GM21717 (cell line): ENCODE measurements at regions not wholly inside any gene's neighbourhood (a gene's known extent, or its start where the extent isn't known, plus 50 kb on each side); places are given as distances from the start of the nearest gene placed in this dataset.

Source experiments
- ATAC-seq: cut with Tn5 transposase; IDR thresholded peaks from one replicate; pipeline ENCODE4 v1.9.1; 2021; ENCODE audit warnings: mild to moderate bottlenecking, moderate library complexity; ENCODE audit not compliant: unreplicated experiment

DNA sequence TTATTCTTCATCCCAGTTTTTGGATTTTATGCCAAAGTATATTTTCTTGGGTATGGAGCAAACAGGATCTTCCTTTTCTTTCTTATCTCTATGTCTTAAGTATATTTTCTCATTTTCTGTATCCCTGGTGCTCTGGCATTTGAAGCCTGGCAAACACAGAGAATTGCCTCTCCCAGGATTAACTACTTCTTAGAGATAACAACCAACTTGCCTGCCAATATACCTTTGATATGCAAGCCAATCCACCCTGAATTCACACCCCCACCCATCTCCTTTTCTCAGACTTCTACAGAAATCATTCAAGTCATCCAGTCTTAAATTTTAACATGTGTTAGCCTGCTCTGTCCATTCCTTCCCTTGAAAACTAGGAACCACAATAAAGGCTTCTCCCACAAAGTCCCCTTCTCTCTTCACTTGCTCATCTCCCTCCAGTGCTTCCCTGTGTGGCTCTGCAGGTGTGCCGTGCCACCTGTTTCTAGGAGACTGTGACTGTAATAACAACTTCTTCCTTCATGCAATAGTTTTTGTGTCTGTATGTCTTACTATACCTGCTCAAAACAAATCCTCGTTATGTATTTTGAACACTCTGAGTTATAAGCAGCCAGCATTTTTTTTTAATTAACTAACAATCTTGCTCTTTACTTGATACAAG is 649.7 kb upstream of the RIOK2 start:
- ATAC-seq, result no peak

DNA sequence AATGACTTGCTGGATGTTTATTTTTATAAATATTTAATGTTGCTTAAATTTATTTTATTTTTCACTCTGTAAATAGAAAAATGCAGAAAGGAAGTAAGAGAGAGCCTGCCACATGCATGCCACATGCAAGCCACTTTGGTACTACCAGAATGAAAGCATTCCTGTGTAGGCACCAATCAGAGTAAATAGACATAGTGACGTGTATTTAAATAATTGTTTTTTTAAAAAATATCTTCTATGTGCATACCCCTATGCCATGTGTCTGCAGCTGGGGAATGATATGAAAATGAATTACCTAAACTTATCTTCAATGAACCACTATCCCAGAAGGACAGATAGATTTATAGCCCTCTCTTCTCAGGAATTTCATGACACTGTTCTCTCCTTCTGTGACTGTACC is 651.5 kb upstream of the RIOK2 start:
- no peak for ATAC-seq

DNA sequence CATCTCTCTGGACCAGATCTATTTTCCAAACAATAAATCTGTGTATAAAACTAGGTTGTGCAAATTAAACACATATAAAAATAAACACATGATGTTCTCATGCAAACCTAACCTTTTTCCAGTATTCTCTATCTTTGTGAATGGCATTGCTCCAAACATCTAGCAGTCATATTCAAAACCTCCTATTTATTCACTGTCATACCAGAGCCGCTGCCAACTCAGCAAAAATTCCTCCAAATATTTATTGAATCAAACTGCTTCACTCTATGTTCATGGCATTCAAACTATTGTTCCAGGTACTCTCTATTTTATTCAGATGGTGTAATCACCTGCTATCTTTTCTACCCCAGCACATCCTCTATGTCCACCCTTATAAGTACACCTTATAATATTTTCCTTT is 652.1 kb upstream of the RIOK2 start:
- ATAC-seq, result no peak

DNA sequence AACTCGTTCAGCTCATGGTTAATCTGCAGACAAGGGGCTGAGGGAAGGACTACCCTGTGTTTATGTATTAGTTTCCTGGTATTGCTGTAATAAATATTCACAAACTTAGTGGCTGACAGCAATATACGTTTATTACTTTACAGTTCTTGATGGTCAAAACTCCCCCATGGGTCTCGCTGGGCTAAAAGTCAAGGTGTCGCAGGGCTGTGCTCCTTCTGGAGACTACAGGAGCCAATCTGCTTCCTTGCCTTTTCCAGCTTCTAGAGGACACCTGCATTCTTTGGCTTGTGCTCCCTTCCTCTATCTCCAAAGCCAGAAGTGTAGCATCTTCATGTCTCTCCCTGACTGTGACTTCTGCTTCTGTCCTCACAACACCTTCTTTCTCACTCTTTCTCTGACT is 653.8 kb upstream of the RIOK2 start:
- no peak for ATAC-seq

DNA sequence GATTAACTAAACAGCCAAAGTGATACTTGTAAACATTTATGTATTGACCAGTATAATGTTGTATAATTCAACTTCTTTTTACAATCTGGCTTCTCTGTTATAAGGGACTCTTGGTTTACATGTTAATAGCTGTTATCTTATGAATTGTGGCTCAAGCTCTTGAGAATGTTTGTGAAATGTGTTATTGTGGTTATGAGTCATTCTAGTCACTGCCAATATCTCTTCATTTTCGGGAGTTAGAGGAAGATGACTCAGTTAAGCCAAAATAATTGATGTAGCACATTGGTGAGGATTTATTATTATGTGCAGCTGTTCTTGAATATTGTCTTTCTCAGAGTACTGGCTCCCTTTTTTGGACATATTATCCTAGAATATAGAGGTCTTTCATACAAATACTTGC is 655.2 kb upstream of the RIOK2 start:
- ATAC-seq, result peak; percentile 88

DNA sequence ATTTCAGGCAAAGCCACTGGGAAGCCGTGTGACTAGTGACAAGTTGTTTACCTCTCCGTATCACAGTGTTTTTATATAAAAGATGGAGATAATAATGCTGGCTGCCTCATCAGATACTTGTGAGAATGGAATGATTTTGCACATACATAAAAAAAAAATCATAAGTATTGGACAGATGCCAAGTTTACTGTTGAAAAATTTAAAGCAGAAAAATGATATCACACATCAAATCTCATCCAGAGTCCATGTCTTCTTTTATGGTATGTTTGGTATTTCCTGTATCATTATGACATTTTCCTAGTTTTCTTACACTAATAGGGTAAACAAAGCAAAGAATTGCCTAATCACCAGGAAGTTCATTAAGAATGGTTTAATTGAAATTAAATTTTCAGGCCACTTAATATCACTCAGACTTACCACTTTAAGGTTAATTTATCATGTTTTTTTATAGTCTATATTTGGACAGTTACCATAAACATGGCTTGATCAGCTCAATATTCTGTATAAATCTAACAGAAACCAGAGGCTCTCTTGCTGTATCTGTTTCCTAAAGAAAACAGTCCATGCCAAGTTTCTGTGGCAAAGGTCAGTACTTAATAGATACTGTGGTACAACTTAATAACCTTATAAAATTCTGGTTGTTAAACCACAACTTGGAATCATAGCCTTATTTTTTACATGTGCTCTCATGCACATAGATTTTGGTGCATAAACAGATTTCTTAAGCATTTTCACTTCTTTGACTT is 656.5 kb upstream of the RIOK2 start:
- ATAC-seq, result no peak

DNA sequence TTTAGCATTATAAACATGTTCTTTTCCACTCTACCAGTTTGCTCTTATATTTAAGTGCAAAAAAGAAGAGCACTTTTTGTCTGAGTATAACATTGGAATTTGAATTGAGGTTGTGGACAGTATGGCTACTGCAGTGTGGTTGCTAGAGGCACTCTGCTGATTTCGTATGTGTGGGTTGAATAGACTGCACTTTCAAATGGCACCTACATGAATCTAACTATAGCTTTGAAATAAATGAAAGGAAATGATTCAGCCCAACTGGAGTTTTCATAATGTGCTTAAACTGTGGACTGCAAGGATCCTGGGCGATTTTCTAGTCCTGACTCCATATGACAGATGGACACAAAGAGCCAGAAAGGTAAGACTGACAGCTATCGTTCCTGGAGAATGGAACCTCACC is 657.6 kb upstream of the RIOK2 start:
- no peak for ATAC-seq

DNA sequence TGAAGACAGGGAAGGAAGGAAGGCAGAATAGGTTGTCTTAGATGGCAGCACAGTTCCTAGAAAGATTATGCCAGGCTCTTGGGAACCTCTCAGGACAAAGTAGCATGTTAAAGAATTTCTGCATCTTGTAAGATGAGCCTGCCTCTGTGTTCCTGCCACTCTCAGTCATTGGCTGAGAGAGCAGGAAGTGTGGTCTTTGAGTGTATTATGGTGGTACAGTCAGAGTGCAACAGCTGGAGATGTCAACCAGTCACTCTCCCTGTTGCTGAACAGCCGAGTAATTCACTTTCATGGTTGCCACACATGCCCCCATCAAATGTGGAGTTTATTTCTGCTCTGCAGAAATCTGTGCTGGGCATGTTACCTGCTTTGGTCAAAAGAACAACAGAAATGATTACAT is 659.6 kb upstream of the RIOK2 start:
- no peak for ATAC-seq

DNA sequence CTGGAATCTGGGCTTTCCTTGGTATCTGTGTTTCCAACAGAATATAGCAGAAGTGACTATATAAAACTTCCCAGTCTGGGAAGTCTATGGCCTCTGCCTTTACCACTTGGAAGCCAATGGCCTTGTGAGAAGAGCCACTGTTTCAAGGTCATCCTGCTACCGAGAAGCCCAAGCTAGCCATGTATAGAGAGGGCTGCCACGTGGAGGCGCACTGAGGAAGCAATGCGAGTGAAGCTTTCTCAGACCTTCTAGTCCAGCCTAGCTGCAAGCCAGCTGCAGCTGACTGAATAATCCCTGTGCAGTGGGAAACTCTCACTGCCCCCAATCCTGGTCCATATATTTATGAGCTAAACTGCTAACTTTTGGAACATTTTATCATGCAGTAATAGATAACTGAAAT is 661.8 kb upstream of the RIOK2 start:
- no peak for ATAC-seq

DNA sequence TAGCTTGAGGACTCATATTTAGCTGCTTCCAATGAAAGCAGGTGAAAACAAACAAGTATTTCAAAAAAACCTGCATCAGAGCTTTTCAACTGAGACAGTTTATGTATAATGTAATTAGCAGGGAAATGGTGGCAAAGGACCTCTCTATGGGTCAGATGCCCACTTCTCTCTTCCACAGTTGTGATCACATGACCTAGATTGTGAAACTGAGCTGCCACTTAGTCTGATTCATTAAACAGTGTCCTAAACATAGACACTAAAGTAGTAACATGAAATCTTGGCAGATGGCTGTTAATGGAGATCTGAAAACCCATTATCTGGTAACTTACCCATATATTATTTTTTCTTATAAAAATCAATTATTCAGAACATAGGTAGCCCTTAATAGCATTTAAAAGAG is 663.6 kb upstream of the RIOK2 start:
- ATAC-seq, result no peak

DNA sequence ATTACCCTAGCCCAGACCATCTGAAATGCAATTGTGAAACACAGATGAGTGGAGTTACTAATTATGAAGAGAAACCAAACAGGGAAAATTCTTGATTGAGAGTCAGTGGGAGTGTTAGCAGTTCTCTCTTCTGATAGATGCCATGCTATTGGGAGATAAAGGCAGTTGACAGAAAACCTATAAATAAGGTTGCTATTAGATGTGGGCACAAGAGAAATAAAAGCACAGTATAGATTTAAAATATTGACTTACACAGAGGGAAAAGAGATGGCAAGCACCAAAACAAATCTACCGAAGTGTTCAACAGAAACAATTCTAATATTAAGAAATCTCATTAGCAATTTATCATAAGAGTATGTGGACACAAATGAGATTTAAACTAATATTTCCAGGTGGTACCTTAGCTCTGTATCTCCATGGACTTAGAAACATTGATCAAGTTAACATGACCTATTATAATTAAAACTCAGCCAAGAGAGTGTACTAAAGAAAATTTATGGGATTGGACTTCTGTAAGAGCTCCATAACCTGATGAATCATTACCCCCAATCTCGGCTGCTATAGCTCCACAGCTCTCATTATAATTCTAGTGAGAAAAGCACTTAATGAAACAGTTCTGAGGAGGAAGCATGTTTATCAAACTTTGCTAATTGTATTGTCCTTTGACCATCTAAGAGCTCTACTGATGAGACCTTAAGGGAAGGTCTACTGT is 665.0 kb upstream of the RIOK2 start:
- ATAC-seq, result no peak

DNA sequence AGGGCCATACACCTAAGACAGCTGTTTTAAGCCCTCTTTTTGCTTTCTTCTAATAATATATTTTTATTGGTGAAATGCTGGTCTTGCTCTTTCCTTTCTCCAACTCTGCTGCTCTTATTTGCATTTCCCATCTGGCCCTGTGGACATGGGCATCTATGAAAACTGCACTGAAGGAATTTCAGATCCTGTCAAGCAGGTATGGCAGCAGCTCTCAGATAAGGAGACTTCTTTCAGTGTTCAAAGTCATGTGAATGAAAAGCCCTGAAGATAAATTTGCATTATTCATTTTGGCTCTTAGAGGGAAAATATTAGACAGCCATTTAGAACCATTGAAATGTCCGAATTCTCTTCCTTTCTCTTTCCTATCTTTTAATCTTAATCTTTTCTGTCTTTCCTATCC is 668.0 kb upstream of the RIOK2 start:
- ATAC-seq, result no peak

DNA sequence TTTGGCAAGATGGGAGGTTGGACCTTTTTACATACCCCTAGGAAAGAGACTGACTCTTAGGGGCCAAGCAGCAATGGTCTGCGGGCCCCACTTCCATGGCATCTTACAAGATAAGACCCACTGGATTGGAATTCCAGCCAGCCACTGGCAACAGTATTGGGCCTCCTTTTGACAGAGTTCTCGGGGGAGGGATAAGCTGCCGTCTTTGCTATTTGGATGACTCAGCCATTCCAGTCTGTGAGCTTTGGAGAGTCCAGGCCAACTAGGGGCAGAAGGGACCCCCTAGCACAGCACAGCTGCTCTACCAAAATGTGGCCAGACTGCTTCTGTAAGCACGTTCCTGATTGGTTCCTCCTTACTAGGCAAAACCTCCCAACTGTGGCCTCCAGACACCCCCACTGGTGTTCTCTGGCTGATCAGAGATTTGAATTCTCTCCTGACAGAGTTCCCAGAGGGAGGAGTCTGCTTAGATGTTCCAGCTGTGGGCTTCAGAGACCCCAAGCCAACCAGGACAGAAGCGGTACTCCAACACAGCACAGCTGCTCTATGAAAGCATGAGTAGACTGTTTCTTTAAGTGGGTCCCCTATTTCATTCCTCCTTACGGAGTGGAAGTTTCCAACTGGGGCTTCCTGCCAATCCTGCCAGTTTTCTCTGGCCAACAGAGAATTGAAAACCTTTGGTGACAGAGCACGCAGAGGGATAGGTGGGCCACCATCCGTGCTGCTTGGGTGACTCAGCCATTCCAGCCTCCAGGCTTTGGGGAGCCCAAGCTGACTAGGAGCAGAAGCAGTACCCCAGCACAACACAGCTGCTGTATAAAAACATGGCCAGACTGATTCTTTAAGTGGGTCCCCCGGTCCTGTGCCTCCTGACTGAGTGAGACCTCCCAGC is 672.1 kb upstream of the RIOK2 start:
- no peak for ATAC-seq

DNA sequence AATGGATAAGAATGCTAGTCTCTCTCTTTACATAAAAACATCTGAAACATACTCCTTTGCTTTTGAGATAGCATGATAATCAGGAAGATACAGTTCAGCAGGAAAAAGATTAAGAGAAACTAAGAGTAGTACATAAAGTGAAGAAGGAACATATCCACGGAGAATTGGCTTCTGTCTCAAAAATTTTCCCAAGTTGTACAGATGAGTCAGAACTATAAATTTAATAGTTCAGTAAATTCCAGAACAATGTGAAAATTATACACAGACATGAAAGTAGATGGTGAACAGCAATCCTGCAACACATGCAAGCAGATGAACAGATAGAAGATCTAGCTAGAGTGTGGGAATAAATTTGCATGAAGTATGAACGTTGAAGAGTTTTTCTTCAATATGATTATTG is 691.4 kb upstream of the RIOK2 start:
- no peak for ATAC-seq

DNA sequence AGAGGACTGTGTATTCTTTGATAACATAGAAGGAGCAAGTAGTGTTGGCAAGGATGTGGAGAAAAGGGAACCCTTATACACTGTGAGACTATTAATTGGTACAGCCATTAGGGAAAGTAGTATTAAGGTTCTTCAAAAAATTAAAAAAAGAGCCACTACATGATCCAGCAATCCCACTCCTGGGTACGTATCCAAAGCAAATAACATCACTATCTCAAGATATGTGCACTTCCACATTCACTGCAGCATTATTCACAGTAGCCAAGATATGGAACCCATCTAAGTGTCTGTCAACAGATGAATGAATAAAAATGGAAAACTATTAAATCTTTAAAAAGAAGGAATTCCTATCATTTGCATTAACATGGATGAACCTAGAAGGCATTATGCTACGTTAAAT is 693.2 kb upstream of the RIOK2 start:
- no peak for ATAC-seq

DNA sequence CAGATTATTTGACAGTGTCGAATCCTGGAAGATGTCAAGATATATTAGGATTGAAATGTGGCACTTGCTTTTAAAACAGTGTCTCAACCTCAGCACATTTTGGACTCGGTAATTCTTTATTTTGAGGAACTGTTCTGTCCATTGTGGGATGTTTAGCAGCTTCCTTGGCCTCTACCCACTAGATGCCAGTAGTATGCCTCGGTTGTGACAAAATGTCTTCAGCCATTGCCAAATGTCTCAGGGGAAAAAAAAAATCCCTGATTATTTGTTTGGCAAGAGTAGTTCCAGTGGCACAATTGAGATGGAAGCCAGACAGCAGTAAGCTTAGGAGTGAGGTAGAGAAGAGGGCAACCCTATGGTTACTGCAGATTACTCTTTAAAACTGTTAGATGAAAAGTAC is 694.5 kb upstream of the RIOK2 start:
- no peak for ATAC-seq

DNA sequence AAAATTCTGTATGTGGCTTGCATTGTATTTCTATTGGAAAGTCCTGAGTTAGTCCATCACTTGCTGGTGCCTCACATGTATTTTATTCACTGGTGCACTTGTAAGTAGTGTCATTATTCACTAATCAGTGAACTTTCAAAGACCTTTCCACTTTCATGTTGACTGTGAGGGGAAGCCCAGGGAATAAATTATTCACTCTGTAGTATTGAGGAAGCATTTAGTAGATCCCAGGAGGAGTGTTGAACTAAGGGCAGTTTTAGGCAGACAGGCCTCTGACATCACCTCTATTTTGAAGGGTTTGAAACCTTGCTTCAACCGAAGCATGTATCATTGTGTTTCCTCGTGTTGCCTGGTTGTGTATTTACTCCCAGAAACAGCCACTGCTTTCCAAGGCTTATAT is 705.4 kb upstream of the RIOK2 start:
- peak; percentile 87 for ATAC-seq

DNA sequence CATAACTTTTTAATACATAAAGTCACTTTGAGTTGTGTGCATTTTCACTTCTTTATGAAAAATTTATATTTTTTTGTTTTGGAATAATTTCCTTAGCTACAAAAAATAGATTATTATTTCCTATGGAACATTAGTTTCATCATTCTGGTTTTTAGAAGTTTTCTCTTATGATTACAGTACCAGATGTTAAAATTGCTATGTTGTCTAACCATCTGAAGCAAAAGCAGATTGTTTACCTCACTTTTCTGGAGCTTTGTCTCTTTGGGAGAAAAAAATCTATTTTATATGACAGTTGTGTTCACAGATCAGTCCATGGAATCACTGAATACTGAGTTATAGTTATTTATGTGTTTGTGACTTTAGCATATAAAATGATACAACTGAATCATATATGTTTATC is 708.9 kb upstream of the RIOK2 start:
- no peak for ATAC-seq

DNA sequence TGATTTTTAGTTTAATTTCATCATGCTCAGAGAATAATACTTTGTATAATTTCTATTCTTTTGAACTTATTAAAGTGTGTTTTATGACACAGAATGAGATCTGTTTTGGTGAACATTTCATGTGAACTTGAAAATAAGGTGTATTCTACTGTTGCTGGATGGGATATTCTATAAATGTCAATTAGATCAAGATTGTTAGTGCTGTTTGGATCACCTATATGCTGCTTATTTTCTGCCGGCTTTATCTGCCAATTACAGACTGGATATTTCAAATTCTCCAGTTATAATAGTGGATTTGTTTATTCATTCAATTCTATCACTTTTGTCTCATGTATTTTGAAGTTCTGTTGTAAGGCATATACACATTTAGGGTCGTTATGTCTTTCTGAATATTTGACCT is 720.7 kb upstream of the RIOK2 start:
- no peak for ATAC-seq

DNA sequence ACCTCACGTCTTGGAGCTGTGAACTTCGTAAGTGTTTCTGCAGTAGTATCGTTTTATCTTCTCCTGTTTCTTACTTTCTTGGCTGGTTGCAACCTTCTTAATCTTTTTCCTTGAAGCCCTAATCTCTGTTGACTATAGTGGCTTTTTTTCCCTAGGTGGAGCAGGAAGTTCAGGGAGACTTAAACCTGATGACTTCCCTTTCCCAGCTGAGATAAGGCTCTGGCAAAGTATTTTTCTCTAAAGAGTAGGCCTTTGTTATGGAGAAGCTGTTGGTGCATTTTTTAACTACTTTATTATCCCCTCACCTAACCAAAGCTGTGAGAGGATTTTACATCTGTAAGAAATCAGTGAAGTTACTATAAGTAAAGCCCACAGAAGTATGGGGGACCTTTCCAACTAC is 723.1 kb upstream of the RIOK2 start:
- ATAC-seq, result no peak

DNA sequence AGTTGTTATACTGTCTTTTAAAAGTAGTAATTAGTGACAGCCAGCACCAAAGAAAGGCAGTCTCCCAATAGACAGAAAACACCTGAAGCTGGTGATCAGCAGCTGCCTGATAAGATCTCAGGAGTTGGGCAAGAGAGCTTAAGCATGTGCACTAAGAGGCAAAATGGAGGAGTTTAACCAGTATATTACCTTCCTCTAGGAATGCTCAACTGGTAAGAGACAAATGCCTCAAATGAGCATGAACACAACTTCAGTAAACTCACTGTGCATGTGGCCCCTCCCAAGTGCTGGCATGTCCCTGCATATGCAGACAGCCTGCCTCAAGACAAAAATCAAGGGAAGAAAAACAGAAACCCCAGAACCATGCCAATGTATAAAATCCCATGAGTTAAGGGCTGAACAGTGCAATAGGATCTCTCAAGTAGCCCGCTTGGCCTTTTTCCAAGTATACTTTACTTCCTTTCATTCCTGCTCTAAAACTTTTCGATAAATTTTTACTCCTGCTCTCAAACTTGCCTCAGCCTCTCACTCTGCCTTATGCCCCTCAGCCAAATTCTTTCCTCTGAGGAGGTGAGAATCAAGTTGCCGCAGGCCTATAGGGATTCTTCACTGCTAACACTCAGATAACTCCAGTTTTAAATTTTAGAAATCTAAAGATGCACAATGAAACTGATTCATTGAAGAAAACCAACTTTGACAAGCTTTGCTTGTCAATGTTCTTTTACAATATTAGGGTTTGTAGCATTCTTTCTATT is 724.8 kb upstream of the RIOK2 start:
- no peak for ATAC-seq
